HL-60 (cell line): ENCODE measurements at regions not wholly inside any gene's neighbourhood (a gene's known extent, or its start where the extent isn't known, plus 50 kb on each side); places are given as distances from the start of the nearest gene placed in this dataset.

ENCODE experiments used
- POLR2AphosphoS5 ChIP-seq: IDR thresholded peaks from 2 replicates; pipeline ENCODE4 v1.6.1; 2012; ENCODE audit warnings: low read depth
- TF ChIP-seq, protein P1 (sequence below): IDR thresholded peaks from one replicate; pipeline ENCODE4 v1.5.1; 2011; ENCODE audit warnings: low read length, control low read depth, inconsistent platforms; ENCODE audit not compliant: insufficient read depth

DNA sequence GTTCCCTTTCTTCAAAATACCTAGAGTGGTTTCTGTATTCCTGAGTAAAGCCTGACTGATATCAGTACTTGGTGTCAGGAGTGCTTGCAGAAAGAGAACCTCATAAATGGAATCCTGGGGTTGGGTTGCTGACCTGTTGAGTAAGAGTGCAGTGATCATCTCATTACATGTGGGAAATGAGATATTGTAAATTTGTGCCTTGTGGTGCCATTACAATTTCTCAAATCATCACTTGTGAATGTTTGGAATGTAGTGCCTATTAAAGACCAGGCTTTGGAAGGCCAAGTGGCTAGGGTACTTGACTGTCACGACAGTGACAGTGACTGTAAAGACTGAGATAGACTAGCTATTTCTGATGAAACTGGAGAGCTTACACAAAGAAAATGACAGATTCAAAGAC lies 176.7 kb upstream of the CTTNBP2NL start:
- TF ChIP-seq, protein P1, sequence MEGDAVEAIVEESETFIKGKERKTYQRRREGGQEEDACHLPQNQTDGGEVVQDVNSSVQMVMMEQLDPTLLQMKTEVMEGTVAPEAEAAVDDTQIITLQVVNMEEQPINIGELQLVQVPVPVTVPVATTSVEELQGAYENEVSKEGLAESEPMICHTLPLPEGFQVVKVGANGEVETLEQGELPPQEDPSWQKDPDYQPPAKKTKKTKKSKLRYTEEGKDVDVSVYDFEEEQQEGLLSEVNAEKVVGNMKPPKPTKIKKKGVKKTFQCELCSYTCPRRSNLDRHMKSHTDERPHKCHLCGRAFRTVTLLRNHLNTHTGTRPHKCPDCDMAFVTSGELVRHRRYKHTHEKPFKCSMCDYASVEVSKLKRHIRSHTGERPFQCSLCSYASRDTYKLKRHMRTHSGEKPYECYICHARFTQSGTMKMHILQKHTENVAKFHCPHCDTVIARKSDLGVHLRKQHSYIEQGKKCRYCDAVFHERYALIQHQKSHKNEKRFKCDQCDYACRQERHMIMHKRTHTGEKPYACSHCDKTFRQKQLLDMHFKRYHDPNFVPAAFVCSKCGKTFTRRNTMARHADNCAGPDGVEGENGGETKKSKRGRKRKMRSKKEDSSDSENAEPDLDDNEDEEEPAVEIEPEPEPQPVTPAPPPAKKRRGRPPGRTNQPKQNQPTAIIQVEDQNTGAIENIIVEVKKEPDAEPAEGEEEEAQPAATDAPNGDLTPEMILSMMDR: no peak
- TF ChIP-seq POLR2AphosphoS5: no peak
